GM21737 (cell line): ENCODE measurements at regions not wholly inside any gene's neighbourhood (a gene's known extent, or its start where the extent isn't known, plus 50 kb on each side); places are given as distances from the start of the nearest gene placed in this dataset.
"Not testable (repeated sequence)": the region's sequence is repeated elsewhere in the genome, so short reads cannot be mapped to it uniquely, and the experiment has no call there.

Source experiments
- ATAC-seq: cut with Tn5 transposase; IDR thresholded peaks from one replicate; pipeline ENCODE4 v1.9.1; 2021; ENCODE audit warnings: mild to moderate bottlenecking, moderate library complexity; ENCODE audit not compliant: unreplicated experiment

GRCh38 chr15:20204177-20204866 is 337.3 kb downstream of the GOLGA6L6 start:
- ATAC-seq: not testable (repeated sequence)

- not testable (repeated sequence) for ATAC-seq
Measured at GRCh38 chr15:20203649-20204150, 337.9 kb downstream of the GOLGA6L6 start.

GRCh38 chr15:20194591-20195198 is 346.9 kb downstream of the GOLGA6L6 start:
- ATAC-seq: not testable (repeated sequence)

- ATAC-seq: not testable (repeated sequence)
Measured at GRCh38 chr15:20192982-20193929, 348.3 kb downstream of the GOLGA6L6 start.

GRCh38 chr15:20191508-20192125 is 350.0 kb downstream of the GOLGA6L6 start:
- not testable (repeated sequence) for ATAC-seq

GRCh38 chr15:20188611-20189010 is 353.0 kb downstream of the GOLGA6L6 start:
- not testable (repeated sequence) for ATAC-seq

GRCh38 chr15:20187370-20188355 is 353.9 kb downstream of the GOLGA6L6 start:
- ATAC-seq: not testable (repeated sequence)

GRCh38 chr15:20184879-20185278 is 356.7 kb downstream of the GOLGA6L6 start:
- not testable (repeated sequence) for ATAC-seq

- ATAC-seq: not testable (repeated sequence)
Measured at GRCh38 chr15:20168221-20168620, 373.4 kb downstream of the GOLGA6L6 start.

GRCh38 chr15:20153528-20153927 is 388.1 kb downstream of the GOLGA6L6 start:
- not testable (repeated sequence) for ATAC-seq

GRCh38 chr15:20148679-20149078 is 392.9 kb downstream of the GOLGA6L6 start:
- ATAC-seq: not testable (repeated sequence)

- not testable (repeated sequence) for ATAC-seq
Measured at GRCh38 chr15:20148008-20148407, 393.6 kb downstream of the GOLGA6L6 start.

- ATAC-seq: not testable (repeated sequence)
Measured at GRCh38 chr15:20144333-20145036, 397.1 kb downstream of the GOLGA6L6 start.

GRCh38 chr15:20142906-20143305 is 398.7 kb downstream of the GOLGA6L6 start:
- ATAC-seq: not testable (repeated sequence)

GRCh38 chr15:20142410-20142809 is 399.2 kb downstream of the GOLGA6L6 start:
- not testable (repeated sequence) for ATAC-seq

- not testable (repeated sequence) for ATAC-seq
Measured at GRCh38 chr15:20124668-20125067, 416.9 kb downstream of the GOLGA6L6 start.

GRCh38 chr15:20106026-20106425 is 435.6 kb downstream of the GOLGA6L6 start:
- ATAC-seq: no peak
